ENCODE measurements at regions not wholly inside any gene's neighbourhood (a gene's known extent, or its start where the extent isn't known, plus 50 kb on each side); places are given as distances from the start of the nearest gene placed in this dataset.

DNA sequence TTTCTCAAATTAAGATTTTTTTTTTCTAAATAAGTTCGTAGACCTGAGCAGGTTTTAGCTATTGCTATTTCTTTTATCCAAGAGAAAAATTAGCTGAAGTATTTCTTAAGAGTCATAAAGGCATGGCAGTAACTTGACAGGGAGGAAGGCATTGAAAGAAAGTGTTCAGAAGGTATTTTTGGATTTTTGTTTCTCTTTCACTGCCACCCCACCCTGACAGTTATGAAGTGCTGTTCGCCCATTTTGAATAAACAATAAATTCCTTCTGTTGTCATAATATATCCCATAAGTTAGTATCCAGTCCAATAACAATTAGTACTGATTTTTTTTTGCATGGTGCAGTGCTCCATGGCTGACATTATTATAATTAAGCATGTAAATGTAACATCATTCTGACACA, 363.0 kb downstream of the NR2F2 start:
- H3K27me3 ChIP-seq (ENCODE audit: control insufficient read depth, low read length): no peaks in the 10 kb centered on the region
- H3K27ac ChIP-seq (ENCODE audit: low read depth, low read length): no peak overlapping the region
- H3K36me3 ChIP-seq (ENCODE audit: control insufficient read depth, low read length): no peaks in the 10 kb centered on the region
- TF ChIP-seq, protein P1, sequence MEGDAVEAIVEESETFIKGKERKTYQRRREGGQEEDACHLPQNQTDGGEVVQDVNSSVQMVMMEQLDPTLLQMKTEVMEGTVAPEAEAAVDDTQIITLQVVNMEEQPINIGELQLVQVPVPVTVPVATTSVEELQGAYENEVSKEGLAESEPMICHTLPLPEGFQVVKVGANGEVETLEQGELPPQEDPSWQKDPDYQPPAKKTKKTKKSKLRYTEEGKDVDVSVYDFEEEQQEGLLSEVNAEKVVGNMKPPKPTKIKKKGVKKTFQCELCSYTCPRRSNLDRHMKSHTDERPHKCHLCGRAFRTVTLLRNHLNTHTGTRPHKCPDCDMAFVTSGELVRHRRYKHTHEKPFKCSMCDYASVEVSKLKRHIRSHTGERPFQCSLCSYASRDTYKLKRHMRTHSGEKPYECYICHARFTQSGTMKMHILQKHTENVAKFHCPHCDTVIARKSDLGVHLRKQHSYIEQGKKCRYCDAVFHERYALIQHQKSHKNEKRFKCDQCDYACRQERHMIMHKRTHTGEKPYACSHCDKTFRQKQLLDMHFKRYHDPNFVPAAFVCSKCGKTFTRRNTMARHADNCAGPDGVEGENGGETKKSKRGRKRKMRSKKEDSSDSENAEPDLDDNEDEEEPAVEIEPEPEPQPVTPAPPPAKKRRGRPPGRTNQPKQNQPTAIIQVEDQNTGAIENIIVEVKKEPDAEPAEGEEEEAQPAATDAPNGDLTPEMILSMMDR (IDR thresholded peaks at IDR 0.05; ENCODE audit: low read depth, low read length, poor library complexity, severe bottlenecking): no peak
- no peak for TF ChIP-seq EZH2phosphoT487 (IDR thresholded peaks at IDR 0.05; ENCODE audit: borderline replicate concordance, low read length)
- H3K4me1 ChIP-seq (ENCODE audit: control insufficient read depth, low read length): no peaks in the 10 kb centered on the region
- no peak overlapping the region for H3K4me3 ChIP-seq (ENCODE audit: low read length)
- H3K79me2 ChIP-seq (ENCODE audit: control insufficient read depth, low read length): no peaks in the 10 kb centered on the region
- H3K9me3 ChIP-seq (ENCODE audit: control insufficient read depth, insufficient read depth, low read length): no peaks in the 10 kb centered on the region
- H4K20me1 ChIP-seq (ENCODE audit: control insufficient read depth, insufficient read depth, low read depth, low read length): no peaks in the 10 kb centered on the region
- H3K9me2 ChIP-seq (replicated peaks; ENCODE audit: control insufficient read depth, low read length): no peaks in the 10 kb centered on the region
- H3F3A ChIP-seq (ENCODE audit: control insufficient read depth, insufficient read depth): no peaks in the 10 kb centered on the region
- H3K4me2 ChIP-seq (ENCODE audit: low read length): no peak overlapping the region

GRCh38 chr15:96693990-96694517, 363.6 kb downstream of the NR2F2 start:
- H3F3A ChIP-seq (ENCODE audit: control insufficient read depth, insufficient read depth): no peaks in the 10 kb centered on the region
- H3K4me2 ChIP-seq (ENCODE audit: low read length): no peak overlapping the region
- H3K27me3 ChIP-seq (ENCODE audit: control insufficient read depth, low read length): no peaks in the 10 kb centered on the region
- H3K4me3 ChIP-seq (ENCODE audit: low read length): no peak overlapping the region
- TF ChIP-seq EZH2phosphoT487 (IDR thresholded peaks at IDR 0.05; ENCODE audit: borderline replicate concordance, low read length): no peak
- TF ChIP-seq, protein P1 (IDR thresholded peaks at IDR 0.05; ENCODE audit: low read depth, low read length, poor library complexity, severe bottlenecking): no peak
- no peaks in the 10 kb centered on the region for H3K4me1 ChIP-seq (ENCODE audit: control insufficient read depth, low read length)
- no peaks in the 10 kb centered on the region for H3K36me3 ChIP-seq (ENCODE audit: control insufficient read depth, low read length)
- H3K79me2 ChIP-seq (ENCODE audit: control insufficient read depth, low read length): no peaks in the 10 kb centered on the region
- no peak overlapping the region for H3K27ac ChIP-seq (ENCODE audit: low read depth, low read length)
- no peaks in the 10 kb centered on the region for H4K20me1 ChIP-seq (ENCODE audit: control insufficient read depth, insufficient read depth, low read depth, low read length)
- no peaks in the 10 kb centered on the region for H3K9me3 ChIP-seq (ENCODE audit: control insufficient read depth, insufficient read depth, low read length)
- H3K9me2 ChIP-seq (replicated peaks; ENCODE audit: control insufficient read depth, low read length): no peaks in the 10 kb centered on the region

GRCh38 chr15:96695426-96695825, 364.9 kb downstream of the NR2F2 start:
- no peak overlapping the region for H3K4me2 ChIP-seq (ENCODE audit: low read length)
- no peaks in the 10 kb centered on the region for H4K20me1 ChIP-seq (ENCODE audit: control insufficient read depth, insufficient read depth, low read depth, low read length)
- H3K27me3 ChIP-seq (ENCODE audit: control insufficient read depth, low read length): no peaks in the 10 kb centered on the region
- H3K79me2 ChIP-seq (ENCODE audit: control insufficient read depth, low read length): no peaks in the 10 kb centered on the region
- no peaks in the 10 kb centered on the region for H3K9me3 ChIP-seq (ENCODE audit: control insufficient read depth, insufficient read depth, low read length)
- no peaks in the 10 kb centered on the region for H3K4me1 ChIP-seq (ENCODE audit: control insufficient read depth, low read length)
- H3F3A ChIP-seq (ENCODE audit: control insufficient read depth, insufficient read depth): no peaks in the 10 kb centered on the region
- no peaks in the 10 kb centered on the region for H3K36me3 ChIP-seq (ENCODE audit: control insufficient read depth, low read length)
- H3K9me2 ChIP-seq (replicated peaks; ENCODE audit: control insufficient read depth, low read length): no peaks in the 10 kb centered on the region
- no peak overlapping the region for H3K27ac ChIP-seq (ENCODE audit: low read depth, low read length)
- TF ChIP-seq, protein P1 (IDR thresholded peaks at IDR 0.05; ENCODE audit: low read depth, low read length, poor library complexity, severe bottlenecking): no peak
- H3K4me3 ChIP-seq (ENCODE audit: low read length): no peak overlapping the region
